NCI-H82 treated with DMSO at 0.1 percent for 48 hours (cell line): ENCODE measurements at regions not wholly inside any gene's neighbourhood (a gene's known extent, or its start where the extent isn't known, plus 50 kb on each side); places are given as distances from the start of the nearest gene placed in this dataset.

Experiments
- DNase-seq: peaks from one replicate; lab custom pipeline; 2025; ENCODE audit not compliant: unreplicated experiment; lab: John Stamatoyannopoulos, UW

GRCh38 chr1:80272495-80272894, 1266.0 kb upstream of the ADGRL4 start:
- no peak for DNase-seq

GRCh38 chr1:80258659-80259058, 1252.1 kb upstream of the ADGRL4 start:
- no peak for DNase-seq

DNA sequence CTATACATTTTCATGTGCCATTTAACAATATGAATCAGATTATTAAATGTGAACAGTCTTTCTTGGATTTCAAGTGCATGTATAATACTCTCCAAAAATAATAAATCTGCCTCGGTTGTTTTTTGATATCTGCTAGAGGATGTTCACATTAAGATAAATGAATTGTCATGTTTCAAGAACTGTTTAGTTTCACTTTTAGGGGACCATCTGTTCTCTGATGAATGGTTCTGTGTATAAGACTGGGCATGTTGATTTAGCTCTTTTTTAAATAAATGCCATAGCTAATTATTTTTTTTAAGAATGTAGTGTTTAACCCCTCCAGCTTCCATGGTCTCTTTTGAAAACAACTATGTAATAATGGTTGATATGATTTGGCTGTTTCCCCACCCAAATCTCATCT, 1245.1 kb upstream of the ADGRL4 start:
- DNase-seq = no peak

DNA sequence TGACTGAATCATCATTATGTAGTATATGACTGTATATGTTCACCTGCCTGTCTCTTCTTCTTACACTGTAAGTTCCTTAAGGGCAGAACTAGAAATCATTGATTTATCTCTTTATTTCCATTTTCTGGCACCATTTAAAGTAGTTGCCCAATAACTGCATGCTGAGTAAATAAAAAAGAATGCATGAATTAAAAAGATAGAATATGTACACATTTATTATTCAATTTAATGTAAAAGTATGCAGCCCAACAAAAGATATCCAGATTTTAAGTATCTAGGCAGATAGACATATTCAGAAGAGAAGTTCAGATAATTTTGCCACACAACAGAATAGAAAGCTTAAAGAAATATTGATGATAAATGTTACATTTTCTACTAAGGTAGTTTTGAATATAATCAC, 1244.6 kb upstream of the ADGRL4 start:
- no peak for DNase-seq

DNA sequence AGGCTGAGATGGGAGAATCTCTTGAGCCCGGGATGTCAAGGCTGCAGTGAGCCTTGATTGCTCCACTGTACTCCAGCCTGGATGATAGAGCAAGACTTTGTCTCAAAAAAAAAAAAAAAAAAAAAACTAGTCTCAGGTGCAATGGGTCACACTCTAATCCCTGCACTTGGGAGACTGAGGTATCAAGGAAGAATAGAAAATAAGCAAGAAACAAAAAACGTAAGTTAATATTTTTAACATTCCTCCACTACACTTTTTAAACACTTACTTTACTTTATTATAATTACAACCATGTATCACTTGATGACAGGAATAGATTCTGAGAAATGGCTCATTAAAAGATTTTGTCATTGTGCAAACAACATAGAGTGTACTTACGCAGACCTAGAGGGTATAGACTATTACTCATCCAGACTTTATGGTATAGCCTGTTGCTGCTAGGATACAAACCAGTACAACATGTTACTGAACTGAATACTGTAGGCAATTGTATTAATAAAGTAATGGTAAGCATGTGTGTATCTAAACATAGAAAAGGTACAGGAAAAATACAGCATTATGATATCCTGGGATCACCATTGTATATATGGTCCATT, 1244.1 kb upstream of the ADGRL4 start:
- no peak for DNase-seq

GRCh38 chr1:80249699-80250098, 1243.2 kb upstream of the ADGRL4 start:
- DNase-seq = no peak

- no peak for DNase-seq
Observed at GRCh38 chr1:80248886-80249285, 1242.4 kb upstream of the ADGRL4 start.

DNA sequence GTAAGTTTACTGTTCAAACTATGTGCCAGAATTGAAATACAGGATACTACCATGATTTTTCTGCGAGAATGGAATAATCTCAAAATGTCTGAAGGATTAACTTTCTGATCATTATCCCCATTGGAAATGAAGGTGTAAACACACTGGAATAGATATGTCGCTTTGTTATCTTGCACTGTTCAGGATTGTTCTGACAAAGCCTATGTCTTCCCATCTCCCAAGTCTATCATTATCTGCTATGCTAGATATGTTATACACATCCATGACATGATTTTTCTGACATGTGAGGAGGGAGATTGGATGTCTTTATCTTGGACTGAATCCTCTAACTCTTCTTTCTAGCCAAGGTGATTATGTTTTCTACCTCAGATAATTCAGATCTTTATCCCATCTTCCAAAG, 1239.3 kb upstream of the ADGRL4 start:
- DNase-seq = no peak

- no peak for DNase-seq
Observed at GRCh38 chr1:80244372-80244771, 1237.8 kb upstream of the ADGRL4 start.

GRCh38 chr1:80241566-80241965, 1235.0 kb upstream of the ADGRL4 start:
- no peak for DNase-seq

DNA sequence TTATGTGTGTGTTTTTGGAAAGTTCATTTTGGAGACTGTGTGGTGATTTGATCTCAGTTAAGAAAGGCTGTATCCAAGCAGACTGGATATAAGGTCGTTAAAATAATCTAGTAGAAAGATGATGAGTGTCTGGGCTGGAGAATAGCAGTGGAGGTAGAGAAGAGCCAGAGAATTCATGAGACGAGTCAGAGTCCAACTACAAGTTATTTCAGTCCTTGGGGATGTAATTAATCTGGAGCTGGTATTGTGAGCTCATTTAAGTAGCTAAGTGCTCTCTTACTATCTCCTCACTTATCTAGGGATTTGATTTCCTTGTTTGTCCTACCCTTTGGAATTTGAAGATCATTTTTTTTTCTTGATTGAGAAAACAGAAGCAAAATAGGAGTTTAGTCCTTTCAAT, 1219.0 kb upstream of the ADGRL4 start:
- DNase-seq = no peak

DNA sequence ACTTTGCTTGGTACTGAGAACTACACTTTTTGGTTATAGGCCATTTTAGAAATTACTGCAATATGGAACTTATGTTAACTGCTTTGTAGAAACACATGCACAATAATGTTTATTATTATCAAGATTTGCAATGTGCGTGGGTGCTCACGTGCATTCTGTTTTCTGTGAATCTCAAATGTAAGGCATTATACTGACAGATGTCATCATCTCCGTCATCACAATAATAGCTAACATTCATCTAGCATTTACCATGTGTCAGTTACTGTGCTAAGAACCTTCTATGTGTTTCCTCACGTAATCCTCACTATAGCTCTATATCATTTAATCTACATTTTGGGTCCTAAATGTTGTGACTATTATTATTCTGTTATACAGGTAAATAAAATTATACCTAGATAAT, 1214.8 kb upstream of the ADGRL4 start:
- no peak for DNase-seq

GRCh38 chr1:80218112-80218511, 1211.6 kb upstream of the ADGRL4 start:
- peak; percentile 19 for DNase-seq

- no peak for DNase-seq
Observed at GRCh38 chr1:80217377-80217986, 1211.0 kb upstream of the ADGRL4 start.

- no peak for DNase-seq
Observed at GRCh38 chr1:80214888-80215540, 1208.5 kb upstream of the ADGRL4 start.

- no peak for DNase-seq
Observed at GRCh38 chr1:80212948-80213347, 1206.4 kb upstream of the ADGRL4 start.

DNA sequence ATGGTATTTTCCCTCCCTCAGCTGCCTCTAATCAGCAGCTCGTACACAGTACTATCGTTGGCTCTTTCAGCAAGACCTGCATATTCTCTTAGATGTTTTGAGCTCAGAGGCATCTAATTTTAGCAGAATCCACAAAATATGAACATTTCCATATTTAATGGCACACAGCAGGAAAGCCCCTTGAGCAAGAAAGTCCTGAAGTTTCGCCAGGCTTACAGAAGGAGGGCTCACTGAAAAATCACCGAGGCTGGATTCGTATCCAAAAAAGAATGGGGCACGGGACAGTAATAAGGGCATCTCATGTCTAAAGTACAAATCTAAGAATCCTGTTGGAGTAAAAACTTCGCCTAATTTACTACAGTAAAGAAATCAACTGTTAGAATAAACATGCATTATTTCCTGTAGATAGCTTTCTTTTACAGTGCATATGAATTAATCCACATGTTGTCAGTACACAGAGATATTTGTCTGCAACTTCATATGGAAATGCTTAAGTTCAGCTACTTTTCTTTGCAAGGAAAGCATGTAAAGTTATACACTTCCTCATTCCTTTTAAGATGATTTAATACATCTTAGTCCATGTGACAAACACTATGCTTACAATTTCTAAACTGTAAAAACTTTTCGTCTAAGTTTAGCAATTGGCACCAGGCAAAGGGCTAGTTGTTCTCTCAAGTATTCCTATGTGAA, 1205.3 kb upstream of the ADGRL4 start:
- no peak for DNase-seq

DNA sequence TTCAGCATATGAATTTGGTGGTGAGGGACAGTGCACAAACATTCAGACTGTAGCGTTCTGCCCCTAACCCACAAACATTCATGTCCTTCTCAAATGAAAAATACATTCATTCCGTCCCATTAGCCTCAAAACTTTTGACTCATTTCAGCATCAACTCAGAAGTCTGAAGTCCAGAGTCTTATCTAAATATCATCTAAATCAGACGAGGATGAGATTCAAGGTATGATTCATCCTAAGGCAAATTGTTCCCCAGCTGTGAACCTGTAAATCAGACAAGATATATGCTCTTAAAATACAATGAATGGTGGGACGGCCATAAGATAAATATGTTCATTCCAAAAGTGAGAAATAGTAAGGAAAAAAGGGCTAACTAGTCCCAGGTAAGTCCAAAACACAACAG, 1195.6 kb upstream of the ADGRL4 start:
- no peak for DNase-seq

DNA sequence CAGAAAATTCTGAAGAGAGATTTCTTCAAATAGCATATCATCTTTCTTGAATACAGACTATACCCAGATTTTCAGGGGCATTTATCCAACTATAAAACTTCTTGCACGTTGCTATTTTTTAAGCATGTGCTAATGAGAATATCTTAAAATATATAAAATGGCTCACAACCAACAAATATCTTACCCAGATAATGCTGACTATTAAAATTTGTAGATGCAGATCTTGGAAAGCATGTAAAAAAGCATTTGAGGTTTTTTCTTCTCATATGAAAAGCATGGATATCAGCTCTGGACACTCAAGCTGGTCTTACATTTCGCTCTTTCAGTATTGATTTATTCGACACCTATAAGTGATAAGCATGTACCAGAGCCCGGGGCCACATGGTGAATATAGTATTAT, 1187.7 kb upstream of the ADGRL4 start:
- DNase-seq = no peak

GRCh38 chr1:80181418-80181817, 1174.9 kb upstream of the ADGRL4 start:
- DNase-seq = no peak

- no peak for DNase-seq
Observed at GRCh38 chr1:80171631-80172030, 1165.1 kb upstream of the ADGRL4 start.

DNA sequence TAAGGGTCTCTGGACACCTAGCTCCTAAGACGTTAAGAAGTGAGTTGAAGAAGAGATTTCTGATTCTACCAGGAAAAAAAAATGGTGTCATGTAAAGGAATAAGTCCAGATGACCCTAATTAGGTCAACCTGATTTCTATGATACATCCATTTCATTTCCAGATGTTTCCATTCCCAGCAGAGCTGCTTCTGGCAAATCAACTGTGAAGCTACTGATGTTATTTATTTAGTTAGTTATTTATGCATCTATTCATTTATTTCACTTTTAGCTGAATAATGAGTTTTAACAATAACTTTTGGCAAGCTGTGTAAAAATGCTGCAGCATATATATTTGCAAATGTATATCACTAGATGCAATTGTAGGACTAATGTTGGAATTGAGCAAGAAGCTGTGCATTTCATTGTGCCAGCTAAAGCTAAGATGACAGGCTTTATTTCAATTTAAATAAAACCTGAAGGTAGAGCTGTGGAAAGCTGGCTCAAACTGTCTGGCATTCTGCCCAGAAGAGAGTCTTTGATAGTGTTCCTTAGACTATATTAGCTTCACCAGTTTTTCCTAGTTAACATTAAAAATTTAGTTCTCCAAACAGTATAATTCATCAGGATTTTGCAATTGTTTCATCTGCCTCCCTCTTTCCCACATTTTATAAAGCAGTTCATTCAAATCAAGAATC, 1164.4 kb upstream of the ADGRL4 start:
- peak; percentile 8 for DNase-seq
